Thoracic aorta (tissue), 2 donors: ENCODE measurements at regions not wholly inside any gene's neighbourhood (a gene's known extent, or its start where the extent isn't known, plus 50 kb on each side); places are given as distances from the start of the nearest gene placed in this dataset.
"Not testable (repeated sequence)": the region's sequence is repeated elsewhere in the genome, so short reads cannot be mapped to it uniquely, and the experiment has no call there.

Experiments
- ATAC-seq: fragments of 150-250 bp; one replicate; pipeline ENCODE4 v1.8.0; 2017; ENCODE audit warnings: low read depth; ENCODE audit not compliant: insufficient number of reproducible peaks, low FRiP score
- DNase-seq: peaks from one replicate; pipeline ENCODE4 v3.0.0-alpha.2; 2020; ENCODE audit warnings: low spot score
- H3K27ac ChIP-seq, 2 donors: fragments of 200-600 bp; sonication (generic); 1 replicate in 1 of 2; 2 replicates in 1 of 2; pipeline ENCODE4 v1.5.1; 2016; ENCODE audit warnings: mild to moderate bottlenecking in 2 of 2, moderate library complexity in 2 of 2
- H3K27me3 ChIP-seq: fragments of 200-600 bp; sonication (generic); replicated peaks from 2 replicates; pipeline ENCODE4 v1.6.0; 2016; ENCODE audit warnings: mild to moderate bottlenecking; ENCODE audit not compliant: insufficient read depth
- H3K36me3 ChIP-seq: fragments of 200-600 bp; sonication (generic); one replicate; pipeline ENCODE4 v1.5.1; 2016
- H3K4me1 ChIP-seq, 2 donors: fragments of 200-600 bp; sonication (generic); 1 replicate in 1 of 2; 2 replicates in 1 of 2; pipeline versions ENCODE4 v1.5.1 to v1.6.0; 2016; ENCODE audit warnings: low read depth in 2 of 2, mild to moderate bottlenecking in 1 of 2; ENCODE audit not compliant: control insufficient read depth in 1 of 2
- H3K4me3 ChIP-seq: fragments of 200-600 bp; sonication (generic); 2 replicates; pipeline ENCODE4 v1.5.1; 2016; ENCODE audit warnings: mild to moderate bottlenecking
- H3K9me3 ChIP-seq: fragments of 200-600 bp; sonication (generic); 2 replicates; pipeline ENCODE4 v1.5.1; 2016
- TF ChIP-seq, protein P1 (sequence below): fragments of 200-600 bp; sonication (generic); IDR thresholded peaks from one replicate; pipeline ENCODE4 v1.5.1; 2019; ENCODE audit warnings: antibody characterized with exemption

DNA sequence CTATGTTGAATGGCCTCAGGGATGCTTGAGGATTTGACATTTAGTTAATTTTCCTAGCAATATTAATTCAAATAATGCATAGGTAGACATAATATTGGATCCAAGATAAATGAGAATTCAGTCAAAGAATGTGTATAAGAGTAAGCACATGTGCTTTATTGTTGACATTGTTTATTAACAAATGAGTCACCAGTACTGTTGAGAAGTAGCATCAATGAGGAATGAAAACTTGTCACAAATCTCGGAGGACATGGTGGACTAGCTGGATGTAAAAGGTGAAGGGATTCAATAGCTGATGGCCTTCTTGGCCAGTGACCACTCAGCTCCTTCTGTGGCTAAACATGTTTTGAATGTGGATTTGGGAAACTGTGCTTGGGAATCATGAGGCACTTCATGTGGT lies 1137.0 kb downstream of the HACE1 start:
- Histone ChIP-seq H3K36me3 (no peaks in the 10 kb centered on the region), H3K9me3 (no peaks in the 10 kb centered on the region), H3K4me1 (no peaks in the 10 kb centered on the region), H3K27me3 (no peaks in the 10 kb centered on the region), H3K4me3 (no peak overlapping the region), H3K27ac (no peak overlapping the region)
- no peak for DNase-seq
- TF ChIP-seq, protein P1, sequence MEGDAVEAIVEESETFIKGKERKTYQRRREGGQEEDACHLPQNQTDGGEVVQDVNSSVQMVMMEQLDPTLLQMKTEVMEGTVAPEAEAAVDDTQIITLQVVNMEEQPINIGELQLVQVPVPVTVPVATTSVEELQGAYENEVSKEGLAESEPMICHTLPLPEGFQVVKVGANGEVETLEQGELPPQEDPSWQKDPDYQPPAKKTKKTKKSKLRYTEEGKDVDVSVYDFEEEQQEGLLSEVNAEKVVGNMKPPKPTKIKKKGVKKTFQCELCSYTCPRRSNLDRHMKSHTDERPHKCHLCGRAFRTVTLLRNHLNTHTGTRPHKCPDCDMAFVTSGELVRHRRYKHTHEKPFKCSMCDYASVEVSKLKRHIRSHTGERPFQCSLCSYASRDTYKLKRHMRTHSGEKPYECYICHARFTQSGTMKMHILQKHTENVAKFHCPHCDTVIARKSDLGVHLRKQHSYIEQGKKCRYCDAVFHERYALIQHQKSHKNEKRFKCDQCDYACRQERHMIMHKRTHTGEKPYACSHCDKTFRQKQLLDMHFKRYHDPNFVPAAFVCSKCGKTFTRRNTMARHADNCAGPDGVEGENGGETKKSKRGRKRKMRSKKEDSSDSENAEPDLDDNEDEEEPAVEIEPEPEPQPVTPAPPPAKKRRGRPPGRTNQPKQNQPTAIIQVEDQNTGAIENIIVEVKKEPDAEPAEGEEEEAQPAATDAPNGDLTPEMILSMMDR = no peak
- ATAC-seq = no peak

DNA sequence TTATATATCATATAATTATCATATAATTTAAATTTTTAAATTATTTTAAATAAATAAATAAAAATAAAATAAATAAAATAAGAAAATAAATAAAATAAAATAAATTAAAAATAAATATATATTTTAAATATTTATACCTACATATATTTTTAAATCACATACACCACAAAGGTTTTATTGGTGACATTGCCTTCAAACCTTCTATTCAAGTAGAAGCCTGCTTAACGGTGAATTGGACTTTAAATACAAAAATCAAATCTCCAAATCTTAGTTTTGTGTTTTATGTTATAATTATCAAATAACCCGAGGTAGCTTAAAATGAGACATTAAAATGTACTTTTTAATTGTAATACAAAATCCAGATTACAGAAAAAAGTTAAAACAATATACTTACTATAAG lies 1137.8 kb downstream of the HACE1 start:
- Histone ChIP-seq H3K4me3 (no peak overlapping the region), H3K27ac (no peak overlapping the region), H3K9me3 (no peaks in the 10 kb centered on the region), H3K4me1 (no peaks in the 10 kb centered on the region), H3K36me3 (no peaks in the 10 kb centered on the region), H3K27me3 (no peaks in the 10 kb centered on the region)
- TF ChIP-seq, protein P1 = no peak
- DNase-seq (no peak), ATAC-seq (no peak)

DNA sequence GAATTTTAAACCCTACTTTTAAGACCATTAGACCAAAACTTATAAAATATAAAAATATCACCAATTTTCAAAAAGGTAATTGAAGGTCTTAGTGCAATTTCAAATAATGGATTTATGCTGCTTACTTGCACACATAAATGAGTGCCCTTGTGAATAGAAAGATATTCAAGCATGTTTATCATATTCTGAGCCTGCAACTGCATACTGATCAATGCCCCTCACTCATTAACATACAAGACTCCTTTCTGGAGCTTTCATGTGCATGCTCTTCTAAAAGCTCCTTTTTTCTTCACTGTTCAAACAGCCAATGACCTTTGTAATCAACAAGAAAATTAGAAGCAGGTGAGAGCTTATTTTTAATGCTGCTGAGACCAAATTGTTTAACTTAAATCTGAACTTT lies 1139.3 kb downstream of the HACE1 start:
- H3K27ac ChIP-seq = no peak overlapping the region

GRCh38 chr6:103719545-103719944 lies 1140.2 kb downstream of the HACE1 start:
- no peaks in the 10 kb centered on the region for H3K27me3 ChIP-seq
- H3K4me3 ChIP-seq = no peak overlapping the region
- H3K36me3 ChIP-seq = no peaks in the 10 kb centered on the region
- DNase-seq (no peak), ATAC-seq (no peak)
- no peak overlapping the region for H3K27ac ChIP-seq
- TF ChIP-seq, protein P1 = no peak
- H3K9me3 ChIP-seq = no peaks in the 10 kb centered on the region
- H3K4me1 ChIP-seq = no peaks in the 10 kb centered on the region

More for the DNA sequence above, 1139.3 kb downstream of the HACE1 start:
- Histone ChIP-seq H3K4me3 (no peak overlapping the region), H3K27me3 (no peaks in the 10 kb centered on the region), H3K9me3 (no peaks in the 10 kb centered on the region), H3K36me3 (no peaks in the 10 kb centered on the region), H3K4me1 (no peaks in the 10 kb centered on the region)
- DNase-seq (no peak), ATAC-seq (no peak)
- TF ChIP-seq, protein P1 = no peak

GRCh38 chr6:103715269-103715668 lies 1144.5 kb downstream of the HACE1 start:
- H3K27me3 ChIP-seq = no peaks in the 10 kb centered on the region
- H3K4me3 ChIP-seq = no peak overlapping the region
- no peaks in the 10 kb centered on the region for H3K4me1 ChIP-seq
- no peaks in the 10 kb centered on the region for H3K36me3 ChIP-seq
- no peak overlapping the region for H3K27ac ChIP-seq
- TF ChIP-seq, protein P1 = no peak
- DNase-seq = no peak
- no peak for ATAC-seq
- H3K9me3 ChIP-seq = no peaks in the 10 kb centered on the region

DNA sequence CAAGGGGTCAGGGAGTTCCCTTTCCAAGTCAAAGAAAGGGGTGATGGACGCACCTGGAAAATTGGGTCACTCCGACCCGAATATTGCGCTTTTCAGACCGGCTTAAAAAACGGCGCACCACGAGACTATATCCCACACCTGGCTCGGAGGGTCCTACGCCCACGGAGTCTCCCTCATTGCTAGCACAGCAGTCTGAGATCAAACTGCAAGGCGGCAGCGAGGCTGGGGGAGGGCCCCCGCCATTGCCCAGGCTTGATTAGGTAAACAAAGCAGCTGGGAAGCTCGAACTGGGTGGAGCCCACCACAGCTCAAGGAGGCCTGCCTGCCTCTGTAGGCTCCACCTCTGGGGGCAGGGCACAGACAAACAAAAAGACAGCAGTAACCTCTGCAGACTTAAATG lies 1150.5 kb downstream of the HACE1 start:
- not testable (repeated sequence) for H3K36me3 ChIP-seq, H3K9me3 ChIP-seq, DNase-seq, H3K4me3 ChIP-seq, ATAC-seq, H3K27me3 ChIP-seq, H3K4me1 ChIP-seq, H3K27ac ChIP-seq
